ENCODE measurements at regions not wholly inside any gene's neighbourhood (a gene's known extent, or its start where the extent isn't known, plus 50 kb on each side); places are given as distances from the start of the nearest gene placed in this dataset.

DNA sequence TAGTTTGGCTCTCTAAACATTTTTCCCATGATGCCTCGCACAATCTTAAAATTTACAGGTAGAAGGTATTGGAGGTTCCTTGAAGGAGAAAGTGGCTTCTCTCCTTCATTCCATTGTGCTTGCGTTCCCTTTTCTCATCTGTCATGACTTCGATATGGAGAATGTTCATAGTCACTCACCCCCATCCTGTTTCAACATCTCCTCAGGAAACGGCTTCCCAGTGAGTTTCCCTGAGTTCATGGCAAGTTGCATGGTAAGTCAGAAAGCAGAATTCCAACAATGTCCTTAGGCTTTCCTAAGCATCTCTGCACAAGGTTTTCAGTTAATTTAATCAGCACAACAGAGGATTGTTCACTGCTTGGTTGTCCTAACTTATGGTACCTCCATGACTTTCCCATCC lies 581.8 kb upstream of the SLITRK5 start:
- TF ChIP-seq, protein P1, sequence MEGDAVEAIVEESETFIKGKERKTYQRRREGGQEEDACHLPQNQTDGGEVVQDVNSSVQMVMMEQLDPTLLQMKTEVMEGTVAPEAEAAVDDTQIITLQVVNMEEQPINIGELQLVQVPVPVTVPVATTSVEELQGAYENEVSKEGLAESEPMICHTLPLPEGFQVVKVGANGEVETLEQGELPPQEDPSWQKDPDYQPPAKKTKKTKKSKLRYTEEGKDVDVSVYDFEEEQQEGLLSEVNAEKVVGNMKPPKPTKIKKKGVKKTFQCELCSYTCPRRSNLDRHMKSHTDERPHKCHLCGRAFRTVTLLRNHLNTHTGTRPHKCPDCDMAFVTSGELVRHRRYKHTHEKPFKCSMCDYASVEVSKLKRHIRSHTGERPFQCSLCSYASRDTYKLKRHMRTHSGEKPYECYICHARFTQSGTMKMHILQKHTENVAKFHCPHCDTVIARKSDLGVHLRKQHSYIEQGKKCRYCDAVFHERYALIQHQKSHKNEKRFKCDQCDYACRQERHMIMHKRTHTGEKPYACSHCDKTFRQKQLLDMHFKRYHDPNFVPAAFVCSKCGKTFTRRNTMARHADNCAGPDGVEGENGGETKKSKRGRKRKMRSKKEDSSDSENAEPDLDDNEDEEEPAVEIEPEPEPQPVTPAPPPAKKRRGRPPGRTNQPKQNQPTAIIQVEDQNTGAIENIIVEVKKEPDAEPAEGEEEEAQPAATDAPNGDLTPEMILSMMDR (IDR thresholded peaks at IDR 0.05) = no peak
- TF ChIP-seq POLR2AphosphoS5 (IDR thresholded peaks at IDR 0.05; ENCODE audit: low read depth, low read length) (no peak), SIN3A (IDR thresholded peaks at IDR 0.05; ENCODE audit: borderline replicate concordance, insufficient read depth, low read depth, low read length) (no peak), TCF7L2 (IDR thresholded peaks at IDR 0.05; ENCODE audit: low read depth, low read length) (no peak)
- TF ChIP-seq, protein P2, sequence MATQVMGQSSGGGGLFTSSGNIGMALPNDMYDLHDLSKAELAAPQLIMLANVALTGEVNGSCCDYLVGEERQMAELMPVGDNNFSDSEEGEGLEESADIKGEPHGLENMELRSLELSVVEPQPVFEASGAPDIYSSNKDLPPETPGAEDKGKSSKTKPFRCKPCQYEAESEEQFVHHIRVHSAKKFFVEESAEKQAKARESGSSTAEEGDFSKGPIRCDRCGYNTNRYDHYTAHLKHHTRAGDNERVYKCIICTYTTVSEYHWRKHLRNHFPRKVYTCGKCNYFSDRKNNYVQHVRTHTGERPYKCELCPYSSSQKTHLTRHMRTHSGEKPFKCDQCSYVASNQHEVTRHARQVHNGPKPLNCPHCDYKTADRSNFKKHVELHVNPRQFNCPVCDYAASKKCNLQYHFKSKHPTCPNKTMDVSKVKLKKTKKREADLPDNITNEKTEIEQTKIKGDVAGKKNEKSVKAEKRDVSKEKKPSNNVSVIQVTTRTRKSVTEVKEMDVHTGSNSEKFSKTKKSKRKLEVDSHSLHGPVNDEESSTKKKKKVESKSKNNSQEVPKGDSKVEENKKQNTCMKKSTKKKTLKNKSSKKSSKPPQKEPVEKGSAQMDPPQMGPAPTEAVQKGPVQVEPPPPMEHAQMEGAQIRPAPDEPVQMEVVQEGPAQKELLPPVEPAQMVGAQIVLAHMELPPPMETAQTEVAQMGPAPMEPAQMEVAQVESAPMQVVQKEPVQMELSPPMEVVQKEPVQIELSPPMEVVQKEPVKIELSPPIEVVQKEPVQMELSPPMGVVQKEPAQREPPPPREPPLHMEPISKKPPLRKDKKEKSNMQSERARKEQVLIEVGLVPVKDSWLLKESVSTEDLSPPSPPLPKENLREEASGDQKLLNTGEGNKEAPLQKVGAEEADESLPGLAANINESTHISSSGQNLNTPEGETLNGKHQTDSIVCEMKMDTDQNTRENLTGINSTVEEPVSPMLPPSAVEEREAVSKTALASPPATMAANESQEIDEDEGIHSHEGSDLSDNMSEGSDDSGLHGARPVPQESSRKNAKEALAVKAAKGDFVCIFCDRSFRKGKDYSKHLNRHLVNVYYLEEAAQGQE (IDR thresholded peaks at IDR 0.05; ENCODE audit: insufficient read depth in 1 of 2, low read depth in 2 of 2, low read length in 1 of 2) = no peak
